ENCODE measurements at regions not wholly inside any gene's neighbourhood (a gene's known extent, or its start where the extent isn't known, plus 50 kb on each side); places are given as distances from the start of the nearest gene placed in this dataset.

- no peak for DNase-seq
These were observed 536.0 kb upstream of the JARID2 start for GRCh38 chr6:14709900-14710299.

DNA sequence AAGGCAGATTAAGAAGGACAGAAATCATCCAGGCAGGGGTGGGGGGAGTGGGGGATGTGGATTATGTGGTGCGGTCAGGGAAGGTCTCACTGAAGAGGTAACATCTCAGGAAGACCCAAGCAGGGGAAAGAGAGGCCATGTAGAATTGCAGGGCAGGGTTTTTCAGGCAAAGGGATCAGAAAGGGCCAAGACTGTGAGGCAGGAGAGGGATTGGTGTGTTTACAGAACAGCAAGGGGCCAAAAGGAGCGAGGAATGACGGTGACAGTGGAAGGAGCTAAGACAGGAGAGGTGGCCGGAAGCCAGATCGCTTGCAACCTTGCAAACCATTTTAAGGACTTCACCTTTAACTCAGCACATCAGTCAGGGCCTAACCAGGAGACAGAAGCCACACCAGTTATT, 535.4 kb upstream of the JARID2 start:
- DNase-seq, result no peak

DNA sequence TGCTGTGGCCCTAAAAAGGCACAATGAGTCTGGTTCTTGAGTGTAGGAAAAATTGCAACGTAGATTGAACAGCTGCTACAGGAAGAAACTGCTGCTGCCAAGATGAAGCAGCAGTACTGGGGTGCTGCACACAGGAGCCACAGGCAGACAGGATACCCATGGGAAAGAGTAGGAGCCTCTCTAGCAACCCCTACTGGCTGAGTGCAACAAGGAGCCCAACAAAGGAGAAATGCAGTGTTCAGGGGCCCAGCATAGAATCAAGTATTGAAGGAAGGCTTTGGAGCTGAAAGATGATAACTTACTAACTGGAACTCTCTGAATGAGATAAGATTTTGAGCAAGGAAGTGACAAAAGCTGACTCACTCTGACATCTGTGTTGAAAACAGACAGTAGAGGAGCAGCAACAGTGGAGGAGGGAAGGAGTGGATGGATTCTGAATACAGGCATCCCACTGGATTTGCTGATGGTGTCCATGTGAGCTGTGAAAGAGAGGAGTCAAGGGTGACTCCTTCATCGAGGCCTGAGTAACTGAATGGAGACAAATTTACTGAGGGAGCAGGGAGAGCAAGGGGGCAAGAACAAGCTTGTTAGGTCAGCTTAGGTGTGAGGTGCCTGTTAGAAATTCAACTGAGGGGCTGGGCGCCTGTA, 534.7 kb upstream of the JARID2 start:
- peak in 1 of 2 experiments; percentile 31 for DNase-seq

DNA sequence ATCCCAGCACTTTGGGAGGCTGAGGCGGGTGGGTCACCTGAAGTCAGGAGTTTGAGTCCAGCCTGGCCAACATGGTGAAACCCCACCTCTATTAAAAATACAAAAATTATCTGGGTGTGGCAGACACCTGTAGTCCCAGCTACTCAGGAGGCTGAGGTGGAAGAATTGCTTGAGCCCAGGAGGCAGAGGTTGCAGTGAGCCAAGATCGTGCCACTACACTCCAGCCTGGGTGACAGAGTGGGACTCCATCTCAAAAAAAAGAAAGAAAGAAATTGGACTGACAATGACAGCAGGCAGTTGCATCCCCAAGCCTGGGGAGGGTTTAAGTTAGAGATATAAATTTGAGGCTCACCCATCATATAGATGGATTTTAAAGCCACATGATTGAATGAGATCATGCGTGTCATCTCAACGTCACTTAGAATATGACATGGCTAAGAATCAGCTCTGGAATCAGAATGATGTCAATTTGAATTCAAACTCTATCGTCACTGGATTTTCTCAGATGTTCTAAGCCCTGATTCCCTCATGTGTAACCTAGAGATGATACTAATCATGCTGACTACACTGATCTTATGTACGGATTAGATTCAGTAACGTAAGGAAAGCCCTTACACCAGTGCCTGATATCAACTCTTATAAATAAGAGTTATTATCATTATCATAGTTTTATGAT, 534.0 kb upstream of the JARID2 start:
- no peak for DNase-seq

- no peak for DNase-seq
These were observed 532.6 kb upstream of the JARID2 start for GRCh38 chr6:14713008-14713960.

DNA sequence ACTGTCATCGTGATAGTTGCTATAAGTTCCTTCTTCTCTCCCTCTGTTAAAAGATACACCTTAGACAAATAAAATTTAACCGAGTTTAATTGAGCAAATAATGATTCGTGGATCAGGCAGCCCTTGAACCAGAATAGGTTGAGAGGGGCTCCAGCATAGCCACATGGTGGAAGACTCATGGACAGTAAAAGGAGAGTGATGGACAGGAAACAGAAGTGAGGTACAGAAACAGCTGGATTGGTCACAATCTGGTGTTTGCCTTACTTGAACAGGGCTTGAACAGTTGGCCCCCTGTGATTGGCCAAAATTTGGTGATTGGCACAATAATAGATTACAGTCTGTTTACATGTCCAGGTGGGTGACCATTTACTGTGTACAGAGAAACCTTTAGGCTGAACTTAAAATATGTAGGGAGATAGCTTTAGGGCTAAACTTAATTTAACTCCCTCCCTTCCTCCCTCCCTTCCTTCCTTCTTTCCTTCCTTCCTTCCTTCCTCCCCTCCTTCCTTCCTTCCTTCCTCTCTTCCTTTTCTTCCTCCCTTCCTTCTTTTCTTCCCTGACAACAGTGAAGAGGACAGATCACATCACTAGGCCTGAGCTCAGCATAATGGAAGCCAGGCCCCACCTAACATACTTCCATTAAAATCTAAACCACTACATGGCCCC, 531.8 kb upstream of the JARID2 start:
- DNase-seq, result no peak

DNA sequence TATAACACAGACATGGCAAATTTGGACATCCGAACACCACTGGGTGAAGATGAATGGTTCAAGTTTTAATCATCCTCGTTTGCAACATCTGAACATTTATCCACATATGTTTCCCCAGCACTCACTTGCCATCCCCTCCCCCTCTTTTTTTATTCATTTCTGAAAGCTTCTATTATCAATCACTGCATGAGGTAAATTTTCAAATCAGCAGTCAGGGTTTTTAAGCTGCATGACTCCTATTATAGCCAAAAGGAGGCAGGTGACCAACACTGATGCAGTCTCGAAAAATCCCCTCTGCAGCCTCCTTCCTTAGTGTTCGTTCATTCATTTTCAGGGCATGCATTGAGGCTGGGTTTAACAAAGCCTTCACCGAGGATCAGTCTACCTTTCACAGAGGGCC, 530.8 kb upstream of the JARID2 start:
- no peak for DNase-seq

- DNase-seq, result no peak
These were observed 529.2 kb upstream of the JARID2 start for GRCh38 chr6:14716499-14717146.

- no peak for DNase-seq
These were observed 528.6 kb upstream of the JARID2 start for GRCh38 chr6:14717307-14717706.

DNA sequence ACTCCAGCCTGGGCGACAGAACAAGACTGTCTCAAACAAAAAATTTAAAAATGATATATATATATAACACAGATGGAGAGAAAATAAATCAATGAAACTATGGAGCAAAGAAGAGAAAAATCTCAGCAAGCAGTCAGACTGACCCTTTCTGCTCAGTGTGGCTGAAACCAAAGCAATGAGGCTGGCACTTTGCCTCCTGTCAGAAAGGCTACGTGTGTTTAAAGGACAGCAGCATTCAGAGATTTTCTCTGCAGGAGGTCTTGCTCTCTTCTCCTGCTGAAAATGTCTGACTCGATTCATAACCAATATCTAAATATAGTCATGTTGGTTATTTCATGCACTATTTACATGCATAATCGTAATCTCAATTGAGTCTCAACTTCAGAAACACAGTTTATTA, 527.0 kb upstream of the JARID2 start:
- no peak for DNase-seq

- DNase-seq, result no peak
These were observed 526.6 kb upstream of the JARID2 start for GRCh38 chr6:14719270-14719669.

DNA sequence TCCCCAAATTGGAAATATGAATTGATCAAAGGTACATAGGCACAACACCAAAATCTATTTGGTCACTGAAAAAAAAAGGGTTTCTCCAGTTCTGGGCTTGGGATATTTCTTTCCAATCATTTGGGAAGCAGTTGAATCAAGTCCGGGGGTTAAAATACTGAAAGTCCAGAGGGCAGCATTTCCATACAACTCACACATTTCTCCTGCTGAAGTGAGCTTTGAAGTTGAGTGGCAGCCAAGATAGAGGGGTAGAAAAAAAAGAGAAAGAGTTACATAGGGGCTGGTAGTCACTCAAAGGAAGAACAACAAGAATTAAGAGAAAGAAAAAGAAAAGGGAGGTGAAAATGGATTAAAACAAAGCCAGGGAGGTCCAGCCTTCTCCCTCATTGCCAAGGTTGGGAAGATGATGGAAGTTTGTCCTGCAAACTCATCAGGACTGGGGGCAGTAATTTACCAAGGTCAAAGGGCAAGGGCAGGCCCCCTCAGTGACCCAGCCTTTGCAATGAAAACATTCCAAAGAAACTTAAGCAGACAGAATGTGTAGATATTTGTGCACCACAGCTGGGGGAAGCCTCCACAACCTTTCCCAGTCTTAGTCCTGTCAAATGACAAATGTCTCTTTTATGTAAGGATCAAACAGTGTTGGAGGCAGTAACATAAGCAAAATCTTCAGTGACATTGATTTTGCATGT, 525.3 kb upstream of the JARID2 start:
- no peak for DNase-seq

GRCh38 chr6:14721103-14721758, 524.6 kb upstream of the JARID2 start:
- DNase-seq, result no peak

DNA sequence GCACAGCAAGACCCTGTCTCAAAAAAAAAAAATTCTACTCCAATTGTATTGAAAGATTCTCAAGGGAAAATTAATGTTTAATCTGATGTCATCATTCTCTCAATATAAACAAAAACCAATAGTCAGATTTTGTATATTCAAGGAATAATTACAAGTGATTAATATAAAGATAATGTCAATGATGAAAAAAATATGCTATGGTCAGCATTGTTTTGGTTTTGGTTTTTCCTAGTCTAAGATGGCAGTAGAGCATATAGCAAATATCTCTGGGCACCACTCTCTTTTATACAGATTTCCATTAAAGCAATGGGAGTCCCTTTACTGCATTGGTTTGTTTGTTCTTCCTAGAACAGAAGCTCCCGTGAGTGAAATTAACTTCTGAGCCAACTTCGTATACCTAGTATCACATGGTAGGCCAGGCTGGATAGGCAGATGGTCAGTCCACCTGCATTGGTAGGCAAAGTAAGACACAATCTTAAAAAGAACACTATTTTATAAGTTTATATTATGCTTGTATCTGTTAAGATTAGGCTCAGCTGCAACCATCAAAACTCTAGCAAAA, 523.8 kb upstream of the JARID2 start:
- no peak for DNase-seq

- no peak for DNase-seq
These were observed 523.2 kb upstream of the JARID2 start for GRCh38 chr6:14722704-14723103.

- DNase-seq, result no peak
These were observed 522.3 kb upstream of the JARID2 start for GRCh38 chr6:14723535-14724086.

DNA sequence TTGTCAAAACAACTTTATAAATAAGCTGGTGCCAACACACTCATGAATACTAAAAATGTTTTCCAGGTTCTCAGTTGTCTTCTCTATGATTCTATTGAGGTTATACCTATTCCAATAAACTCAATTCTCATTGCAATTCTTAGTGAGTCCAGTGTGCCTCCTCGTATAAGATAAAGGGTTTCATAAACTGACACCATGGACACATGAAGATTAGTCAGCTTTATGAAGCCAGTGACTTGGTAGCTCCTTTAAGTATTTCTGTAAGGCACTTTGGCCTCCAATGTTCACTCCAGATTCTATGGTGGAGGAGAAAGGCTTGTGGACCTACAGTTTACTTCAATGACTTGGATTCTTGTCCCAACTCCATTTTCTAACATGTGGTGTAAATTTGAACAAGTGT, 521.3 kb upstream of the JARID2 start:
- DNase-seq, result no peak

DNA sequence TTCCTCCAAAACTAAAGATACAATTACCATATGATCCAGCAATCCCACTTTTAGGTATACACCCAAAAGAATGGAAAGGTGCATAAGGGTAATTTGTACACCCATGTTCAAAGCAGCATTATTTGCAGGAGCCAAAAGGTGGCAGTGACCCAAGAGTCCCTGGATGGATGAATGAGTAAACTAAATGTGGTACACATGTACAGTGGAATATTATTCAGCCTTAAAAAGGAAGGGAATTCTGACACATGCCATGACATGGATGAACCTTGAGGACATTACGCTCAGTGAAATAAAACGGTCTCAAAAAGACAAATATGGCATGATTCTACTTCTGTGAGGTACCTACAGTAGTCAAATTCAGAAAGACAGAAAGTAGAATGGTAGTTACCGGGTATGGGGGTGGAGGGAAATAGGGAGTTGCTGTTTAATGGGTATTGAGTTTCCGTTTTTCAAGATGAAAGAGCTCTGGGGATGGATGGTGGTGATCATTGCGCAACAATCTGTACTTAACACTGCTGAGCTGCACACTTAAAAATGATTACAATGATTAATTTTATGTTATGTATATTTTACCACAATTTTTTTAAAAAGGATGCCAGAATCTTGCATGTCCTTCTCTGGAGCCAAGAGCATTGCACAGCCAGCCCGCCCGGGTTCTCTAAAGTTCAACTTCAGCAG, 518.9 kb upstream of the JARID2 start:
- DNase-seq, result no peak

GRCh38 chr6:14727494-14728395, 518.1 kb upstream of the JARID2 start:
- DNase-seq, result no peak

All from NCI-H526 (cell line).